NT2/D1 (cell line): ENCODE measurements at regions not wholly inside any gene's neighbourhood (a gene's known extent, or its start where the extent isn't known, plus 50 kb on each side); places are given as distances from the start of the nearest gene placed in this dataset.

Experiments used
- DNase-seq: peaks from one replicate; pipeline ENCODE4 v3.0.0-alpha.2; 2011; ENCODE audit warnings: low read depth, low spot score
- H3K27me3 ChIP-seq: 2 replicates; pipeline ENCODE4 v1.6.0; 2011; ENCODE audit warnings: mild to moderate bottlenecking; ENCODE audit not compliant: insufficient read length, insufficient read depth
- H3K36me3 ChIP-seq: 2 replicates; pipeline ENCODE4 v1.6.1; 2011; ENCODE audit warnings: mild to moderate bottlenecking, low read length, mixed read lengths; ENCODE audit not compliant: insufficient read depth, insufficient read length
- H3K4me1 ChIP-seq: 2 replicates; pipeline ENCODE4 v1.5.1; 2011; ENCODE audit not compliant: insufficient read depth, insufficient read length
- H3K4me3 ChIP-seq: 2 replicates; pipeline ENCODE4 v1.5.1; 2011; ENCODE audit warnings: low read depth; ENCODE audit not compliant: insufficient read length
- H3K9ac ChIP-seq: 2 replicates; pipeline ENCODE4 v1.6.0; 2011; ENCODE audit warnings: low read depth; ENCODE audit not compliant: insufficient read length
- H3K9me3 ChIP-seq: 2 replicates; pipeline ENCODE4 v1.5.1; 2011; ENCODE audit warnings: mild to moderate bottlenecking, low read length; ENCODE audit not compliant: insufficient read depth
- SUZ12 ChIP-seq: IDR thresholded peaks from 2 replicates; pipeline ENCODE4 v1.6.1; 2011; ENCODE audit not compliant: insufficient read length, insufficient read depth; ENCODE audit errors: extremely low read depth
- YY1 ChIP-seq: IDR thresholded peaks from 2 replicates; pipeline ENCODE4 v1.6.1; 2011; ENCODE audit not compliant: insufficient read length, insufficient read depth
- ZNF274 ChIP-seq: IDR thresholded peaks from 2 replicates; pipeline ENCODE4 v1.6.1; 2011; ENCODE audit warnings: mild to moderate bottlenecking, low read depth, low read length

GRCh38 chr7:9250876-9251275, 817.5 kb downstream of the NXPH1 start:
- Histone ChIP-seq H3K36me3 (no peaks in the 10 kb centered on the region), H3K4me3 (no peak overlapping the region), H3K4me1 (peaks cover 6% of the 10 kb centered on the region), H3K27me3 (no peaks in the 10 kb centered on the region), H3K9ac (no peak overlapping the region), H3K9me3 (no peaks in the 10 kb centered on the region)
- TF ChIP-seq SUZ12 (no peak), ZNF274 (no peak), YY1 (no peak)
- peak; percentile 16 for DNase-seq

- Histone ChIP-seq H3K27me3 (no peaks in the 10 kb centered on the region), H3K4me3 (no peak overlapping the region), H3K36me3 (no peaks in the 10 kb centered on the region), H3K9me3 (peaks cover 5% of the 10 kb centered on the region; the same call in 1 of the 2 replicates), H3K4me1 (no peaks in the 10 kb centered on the region), H3K9ac (no peak overlapping the region)
- TF ChIP-seq YY1, result no peak
- TF ChIP-seq SUZ12, result no peak
- no peak for TF ChIP-seq ZNF274
- no peak for DNase-seq
These were observed 831.0 kb downstream of the NXPH1 start for GRCh38 chr7:9264395-9264794.

GRCh38 chr7:9280088-9280487, 846.7 kb downstream of the NXPH1 start:
- H3K9me3 ChIP-seq, result no peaks in the 10 kb centered on the region
- peak; percentile 15 for DNase-seq
- TF ChIP-seq ZNF274 (no peak), SUZ12 (no peak), YY1 (no peak)
- no peaks in the 10 kb centered on the region for H3K4me1 ChIP-seq
- H3K9ac ChIP-seq, result no peak overlapping the region
- no peaks in the 10 kb centered on the region for H3K27me3 ChIP-seq
- no peaks in the 10 kb centered on the region for H3K36me3 ChIP-seq
- H3K4me3 ChIP-seq, result no peak overlapping the region

GRCh38 chr7:9283246-9283645, 849.8 kb downstream of the NXPH1 start:
- no peak for TF ChIP-seq SUZ12
- TF ChIP-seq ZNF274, result no peak
- no peak for TF ChIP-seq YY1
- Histone ChIP-seq H3K9ac (no peak overlapping the region), H3K27me3 (no peaks in the 10 kb centered on the region), H3K9me3 (no peaks in the 10 kb centered on the region), H3K36me3 (no peaks in the 10 kb centered on the region), H3K4me3 (no peak overlapping the region), H3K4me1 (no peaks in the 10 kb centered on the region)
- no peak for DNase-seq

- no peak for DNase-seq
- Histone ChIP-seq H3K9me3 (no peaks in the 10 kb centered on the region), H3K27me3 (no peaks in the 10 kb centered on the region), H3K36me3 (no peaks in the 10 kb centered on the region), H3K9ac (no peak overlapping the region), H3K4me3 (no peak overlapping the region), H3K4me1 (no peaks in the 10 kb centered on the region)
- TF ChIP-seq SUZ12 (no peak), YY1 (no peak), ZNF274 (no peak)
These were observed 869.0 kb downstream of the NXPH1 start for GRCh38 chr7:9302436-9302835.

- no peak overlapping the region for H3K4me3 ChIP-seq
- no peak overlapping the region for H3K9ac ChIP-seq
- no peaks in the 10 kb centered on the region for H3K9me3 ChIP-seq
- no peak for TF ChIP-seq ZNF274
- no peak for TF ChIP-seq SUZ12
- TF ChIP-seq YY1, result no peak
- no peaks in the 10 kb centered on the region for H3K27me3 ChIP-seq
- no peak for DNase-seq
- no peaks in the 10 kb centered on the region for H3K4me1 ChIP-seq
- H3K36me3 ChIP-seq, result no peaks in the 10 kb centered on the region
These were observed 873.7 kb downstream of the NXPH1 start for GRCh38 chr7:9307131-9307530.

GRCh38 chr7:9324513-9324912, 891.1 kb downstream of the NXPH1 start:
- no peak for DNase-seq
- H3K36me3 ChIP-seq, result no peaks in the 10 kb centered on the region
- H3K9me3 ChIP-seq, result no peaks in the 10 kb centered on the region
- TF ChIP-seq ZNF274 (no peak), YY1 (no peak), SUZ12 (no peak)
- no peak overlapping the region for H3K4me3 ChIP-seq
- no peaks in the 10 kb centered on the region for H3K27me3 ChIP-seq
- no peak overlapping the region for H3K9ac ChIP-seq
- H3K4me1 ChIP-seq, result no peaks in the 10 kb centered on the region

- Histone ChIP-seq H3K9ac (no peak overlapping the region), H3K4me3 (no peak overlapping the region), H3K9me3 (no peaks in the 10 kb centered on the region), H3K27me3 (no peaks in the 10 kb centered on the region), H3K4me1 (no peaks in the 10 kb centered on the region), H3K36me3 (no peaks in the 10 kb centered on the region)
- DNase-seq, result no peak
- TF ChIP-seq YY1 (no peak), SUZ12 (no peak), ZNF274 (no peak)
These were observed 894.9 kb downstream of the NXPH1 start for GRCh38 chr7:9328296-9328695.
